Vagina (tissue), 2 donors: ENCODE measurements at regions not wholly inside any gene's neighbourhood (a gene's known extent, or its start where the extent isn't known, plus 50 kb on each side); places are given as distances from the start of the nearest gene placed in this dataset.

Experiments
- DNase-seq, 2 donors: peaks; one replicate each; pipeline ENCODE4 v3.0.0-alpha.2; 2017; ENCODE audit errors: extremely low spot score in 2 of 2
- H3K27ac ChIP-seq: fragments of 200-600 bp; sonication (generic); one replicate; pipeline ENCODE4 v1.5.1; 2019
- H3K27me3 ChIP-seq: fragments of 200-600 bp; sonication (generic); one replicate; pipeline ENCODE4 v1.5.1; 2019
- H3K36me3 ChIP-seq, 2 donors: fragments of 200-600 bp; sonication (generic); one replicate each; pipeline ENCODE4 v1.5.1; 2017 to 2019
- H3K4me1 ChIP-seq: fragments of 200-600 bp; sonication (generic); one replicate; pipeline ENCODE4 v1.5.1; 2019
- H3K4me3 ChIP-seq, 2 donors: fragments of 200-600 bp; sonication (generic); 1 replicate in 1 of 2; 2 replicates in 1 of 2; pipeline ENCODE4 v1.5.1; 2016 to 2019
- H3K9me3 ChIP-seq: fragments of 200-600 bp; sonication (generic); one replicate; pipeline ENCODE4 v1.5.1; 2019
- CTCF ChIP-seq, 3 experiments: fragments of 450-650 bp in 2 of 3; fragments of 200-600 bp in 1 of 3; sonication (generic) in 1 of 3; IDR thresholded peaks; one replicate each; pipeline ENCODE4 v1.5.1; 2017 to 2019; ENCODE audit warnings: antibody characterized with exemption in 3 of 3, mild to moderate bottlenecking in 2 of 3, moderate library complexity in 2 of 3
- POLR2A ChIP-seq, 2 donors: fragments of 450-650 bp; IDR thresholded peaks; one replicate each; pipeline ENCODE4 v1.6.1; 2017; ENCODE audit warnings: antibody characterized with exemption in 2 of 2, mild to moderate bottlenecking in 2 of 2, moderate library complexity in 2 of 2
- POLR2AphosphoS5 ChIP-seq, 2 donors: sonication (generic); formaldehyde crosslinking; IDR thresholded peaks; one replicate each; pipeline ENCODE4 v1.9.0; 2017; ENCODE audit warnings: antibody characterized with exemption in 2 of 2, mild to moderate bottlenecking in 2 of 2, low read depth in 1 of 2; ENCODE audit not compliant: insufficient read depth in 1 of 2
- intact Hi-C: fragments of 100-400 bp; cut with DNase I; formaldehyde crosslinking; loops from one replicate; pipeline ENCODE4 v1.15.1; 2023

GRCh38 chr10:131669838-131670237 is 231.0 kb upstream of the PPP2R2D start:
- no peak for TF ChIP-seq POLR2A (IDR thresholded peaks at IDR 0.05)
- TF ChIP-seq POLR2AphosphoS5 (IDR thresholded peaks at IDR 0.05; ENCODE audit: insufficient read depth in 1 of 2, low read depth in 1 of 2): no peak
- no peak for TF ChIP-seq CTCF (IDR thresholded peaks at IDR 0.05)
- no peak overlapping the region for H3K27ac ChIP-seq
- intact Hi-C loops: no loop called here

GRCh38 chr10:131670341-131670740 is 230.5 kb upstream of the PPP2R2D start:
- Histone ChIP-seq H3K27me3 (no peaks in the 10 kb centered on the region), H3K9me3 (no peaks in the 10 kb centered on the region), H3K36me3 (no peaks in the 10 kb centered on the region), H3K27ac (no peak overlapping the region), H3K4me1 (no peaks in the 10 kb centered on the region), H3K4me3 (no peak overlapping the region)
- DNase-seq: no peak
- no peak for TF ChIP-seq CTCF (IDR thresholded peaks at IDR 0.05)
- TF ChIP-seq POLR2A (IDR thresholded peaks at IDR 0.05): no peak
- TF ChIP-seq POLR2AphosphoS5 (IDR thresholded peaks at IDR 0.05; ENCODE audit: insufficient read depth in 1 of 2, low read depth in 1 of 2): no peak
- intact Hi-C loops: no loop called here

More at GRCh38 chr10:131669838-131670237, 231.0 kb upstream of the PPP2R2D start:
- Histone ChIP-seq H3K4me3 (no peak overlapping the region), H3K4me1 (no peaks in the 10 kb centered on the region), H3K9me3 (no peaks in the 10 kb centered on the region), H3K36me3 (no peaks in the 10 kb centered on the region), H3K27me3 (no peaks in the 10 kb centered on the region)
- no peak for DNase-seq

- Histone ChIP-seq H3K4me1 (no peaks in the 10 kb centered on the region), H3K4me3 (no peak overlapping the region), H3K27ac (no peak overlapping the region), H3K36me3 (no peaks in the 10 kb centered on the region), H3K27me3 (no peaks in the 10 kb centered on the region), H3K9me3 (no peaks in the 10 kb centered on the region)
- no peak for DNase-seq
- no peak for TF ChIP-seq POLR2A (IDR thresholded peaks at IDR 0.05)
- no peak for TF ChIP-seq CTCF (IDR thresholded peaks at IDR 0.05)
- no peak for TF ChIP-seq POLR2AphosphoS5 (IDR thresholded peaks at IDR 0.05; ENCODE audit: insufficient read depth in 1 of 2, low read depth in 1 of 2)
- intact Hi-C loops: no loop called here
These were observed 227.4 kb upstream of the PPP2R2D start for GRCh38 chr10:131673396-131673795.

GRCh38 chr10:131674130-131674529 is 226.7 kb upstream of the PPP2R2D start:
- H3K9me3 ChIP-seq: no peaks in the 10 kb centered on the region
- H3K27me3 ChIP-seq: no peaks in the 10 kb centered on the region
- TF ChIP-seq CTCF (IDR thresholded peaks at IDR 0.05) (no peak), POLR2A (IDR thresholded peaks at IDR 0.05) (no peak), POLR2AphosphoS5 (IDR thresholded peaks at IDR 0.05; ENCODE audit: insufficient read depth in 1 of 2, low read depth in 1 of 2) (no peak)
- no peak overlapping the region for H3K27ac ChIP-seq
- no peak for DNase-seq
- no peaks in the 10 kb centered on the region for H3K4me1 ChIP-seq
- no peaks in the 10 kb centered on the region for H3K36me3 ChIP-seq
- H3K4me3 ChIP-seq: no peak overlapping the region
- intact Hi-C loops: no loop called here

GRCh38 chr10:131675104-131675503 is 225.7 kb upstream of the PPP2R2D start:
- no peaks in the 10 kb centered on the region for H3K4me1 ChIP-seq
- H3K27me3 ChIP-seq: no peaks in the 10 kb centered on the region
- TF ChIP-seq POLR2A (IDR thresholded peaks at IDR 0.05): no peak
- no peak for TF ChIP-seq POLR2AphosphoS5 (IDR thresholded peaks at IDR 0.05; ENCODE audit: insufficient read depth in 1 of 2, low read depth in 1 of 2)
- no peak for TF ChIP-seq CTCF (IDR thresholded peaks at IDR 0.05)
- H3K36me3 ChIP-seq: no peaks in the 10 kb centered on the region
- no peaks in the 10 kb centered on the region for H3K9me3 ChIP-seq
- intact Hi-C loops: no loop called here
- H3K27ac ChIP-seq: no peak overlapping the region
- H3K4me3 ChIP-seq: no peak overlapping the region
- DNase-seq: no peak
